SK-N-SH (cell line): ENCODE measurements at regions not wholly inside any gene's neighbourhood (a gene's known extent, or its start where the extent isn't known, plus 50 kb on each side); places are given as distances from the start of the nearest gene placed in this dataset.

Experiments
- CTCF ChIA-PET: fragments of 300-600, 350-600 bp; formaldehyde crosslinking; extraction: SDS; loops from one replicate; lab custom pipeline; 2021; lab: Yijun Ruan, JAX
- POLR2A ChIA-PET: fragments of 350-600 bp; sonication (Branson Sonifier 250); formaldehyde crosslinking; extraction: SDS; loops from one replicate; lab custom pipeline; 2020; ENCODE audit warnings: antibody characterized with exemption, inconsistent platforms; lab: Yijun Ruan, JAX
- DNase-seq: peaks from one replicate; pipeline ENCODE4 v3.0.0; 2012
- H2AFZ ChIP-seq: fragments of 200-600 bp; sonication (generic); 2 replicates; pipeline ENCODE4 v1.8.1; 2016; ENCODE audit warnings: antibody characterized with exemption, mild to moderate bottlenecking, low read depth
- H3F3A ChIP-seq: fragments of 200-600 bp; sonication (generic); replicated peaks from 2 replicates; pipeline ENCODE3; 2016; ENCODE audit warnings: antibody characterized with exemption, mild to moderate bottlenecking; ENCODE audit not compliant: insufficient read depth
- H3K27ac ChIP-seq, 2 experiments: fragments of 200-500 bp in 1 of 2; fragments of 200-600 bp in 1 of 2; sonication (Bioruptor generic) in 1 of 2; sonication (generic), shearing (Covaris generic) in 1 of 2; 2 replicates each; pipeline versions ENCODE4 v1.5.1 to v1.6.1; 2014 to 2016; ENCODE audit warnings: low read depth in 2 of 2, inconsistent platforms in 1 of 2, low read length in 1 of 2, mild to moderate bottlenecking in 1 of 2, mixed read lengths in 1 of 2
- H3K27me3 ChIP-seq: fragments of 200-600 bp; sonication (generic), shearing (Covaris generic); 2 replicates; pipeline ENCODE4 v1.6.1; 2016; ENCODE audit warnings: mixed run types; ENCODE audit not compliant: insufficient read depth
- H3K36me3 ChIP-seq, 2 experiments: fragments of 200-500 bp in 1 of 2; fragments of 200-600 bp in 1 of 2; sonication (Bioruptor generic) in 1 of 2; sonication (generic) in 1 of 2; replicated peaks in 1 of 2; 2 replicates each; pipeline versions ENCODE3 to v1.5.1; 2014 to 2016; ENCODE audit warnings: low read length in 1 of 2, mild to moderate bottlenecking in 1 of 2; ENCODE audit not compliant: insufficient read depth in 2 of 2, control insufficient read depth in 1 of 2
- H3K4me1 ChIP-seq, 2 experiments: fragments of 200-500 bp in 1 of 2; fragments of 200-600 bp in 1 of 2; sonication (Bioruptor generic) in 1 of 2; sonication (generic), shearing (Covaris generic) in 1 of 2; 2 replicates each; pipeline versions ENCODE4 v1.5.1 to v1.6.1; 2014 to 2016; ENCODE audit warnings: low read depth in 1 of 2, low read length in 1 of 2, mixed run types in 1 of 2; ENCODE audit not compliant: insufficient read depth in 2 of 2, control insufficient read depth in 1 of 2
- H3K4me2 ChIP-seq: fragments of 200-600 bp; sonication (generic), shearing (Covaris generic); 2 replicates; pipeline ENCODE4 v1.6.1; 2017; ENCODE audit warnings: mixed run types
- H3K4me3 ChIP-seq, 2 experiments: fragments of 200-500 bp in 1 of 2; fragments of 200-600 bp in 1 of 2; sonication (Bioruptor generic) in 1 of 2; sonication (generic), shearing (Covaris generic) in 1 of 2; 2 replicates each; pipeline versions ENCODE4 v1.5.1 to v1.8.1; 2014 to 2016; ENCODE audit warnings: low read depth in 2 of 2, inconsistent platforms in 1 of 2, low read length in 1 of 2, mild to moderate bottlenecking in 1 of 2, mixed read lengths in 1 of 2, moderate library complexity in 1 of 2
- H3K79me2 ChIP-seq: fragments of 200-600 bp; sonication (generic); 2 replicates; pipeline ENCODE4 v1.8.1; 2017; ENCODE audit warnings: mild to moderate bottlenecking; ENCODE audit not compliant: insufficient read depth
- H3K9ac ChIP-seq: fragments of 200-600 bp; sonication (generic); 2 replicates; pipeline ENCODE4 v1.6.1; 2017; ENCODE audit warnings: mixed run types
- H3K9me2 ChIP-seq: fragments of 200-600 bp; sonication (generic); 2 replicates; pipeline ENCODE4 v1.6.1; 2017; ENCODE audit warnings: mixed run types
- H3K9me3 ChIP-seq: fragments of 200-600 bp; sonication (generic); 2 replicates; pipeline ENCODE4 v1.6.1; 2017; ENCODE audit warnings: mixed run types, mild to moderate bottlenecking, moderate library complexity
- H4K20me1 ChIP-seq: fragments of 200-600 bp; sonication (generic); 2 replicates; pipeline ENCODE4 v1.6.1; 2017; ENCODE audit warnings: mild to moderate bottlenecking, mixed run types; ENCODE audit not compliant: insufficient read depth
- CHD2 ChIP-seq: fragments of 150-350 bp; IDR thresholded peaks from 2 replicates; pipeline ENCODE4 v1.6.1; 2018; ENCODE audit warnings: low read length; ENCODE audit not compliant: partially characterized antibody
- EZH2phosphoT487 ChIP-seq: fragments of 200-600 bp; sonication (generic); IDR thresholded peaks from 2 replicates; pipeline ENCODE4 v1.6.1; 2017; ENCODE audit warnings: low read depth, mixed run types, mild to moderate bottlenecking, antibody characterized with exemption, moderate library complexity, borderline replicate concordance
- FOXM1 ChIP-seq: IDR thresholded peaks from 2 replicates; pipeline ENCODE4 v1.4.0; 2012; ENCODE audit warnings: low read depth, mild to moderate bottlenecking
- IRF3 ChIP-seq: fragments of 150-350 bp; IDR thresholded peaks from 2 replicates; pipeline ENCODE4 v1.6.1; 2016; ENCODE audit warnings: mild to moderate bottlenecking, low read depth, low read length
- MAX ChIP-seq: IDR thresholded peaks from 2 replicates; pipeline ENCODE4 v1.4.0; 2012; ENCODE audit warnings: low read depth
- MEF2A ChIP-seq: IDR thresholded peaks from 2 replicates; pipeline ENCODE4 v1.4.0; 2012; ENCODE audit warnings: low read depth, borderline replicate concordance
- NFIC ChIP-seq: IDR thresholded peaks from 2 replicates; pipeline ENCODE4 v1.4.0; 2012; ENCODE audit warnings: borderline replicate concordance
- NRF1 ChIP-seq: IDR thresholded peaks from 2 replicates; pipeline ENCODE4 v1.6.1; 2012; ENCODE audit warnings: low read depth, mild to moderate bottlenecking, low read length
- RAD21 ChIP-seq: IDR thresholded peaks from 2 replicates; pipeline ENCODE4 v1.6.1; 2012; ENCODE audit warnings: mild to moderate bottlenecking, low read length
- RCOR1 ChIP-seq: fragments of 150-350 bp; IDR thresholded peaks from 2 replicates; pipeline ENCODE4 v1.6.1; 2017; ENCODE audit warnings: antibody characterized with exemption, low read length
- RFX5 ChIP-seq: IDR thresholded peaks from 2 replicates; pipeline ENCODE4 v1.6.1; 2012; ENCODE audit warnings: mild to moderate bottlenecking, improper control_type of control experiment, low read length
- RXRA ChIP-seq: IDR thresholded peaks from 2 replicates; pipeline ENCODE4 v1.4.0; 2012; ENCODE audit warnings: low read depth, mild to moderate bottlenecking, borderline replicate concordance
- SMC3 ChIP-seq: IDR thresholded peaks from 2 replicates; pipeline ENCODE4 v1.6.1; 2012; ENCODE audit warnings: low read depth, low read length, improper control_type of control experiment
- TCF12 ChIP-seq: IDR thresholded peaks from 2 replicates; pipeline ENCODE4 v1.4.0; 2012
- TEAD4 ChIP-seq: IDR thresholded peaks from 2 replicates; pipeline ENCODE4 v1.4.0; 2012; ENCODE audit warnings: mild to moderate bottlenecking, borderline replicate concordance; ENCODE audit not compliant: insufficient read depth
- USF1 ChIP-seq: IDR thresholded peaks from 2 replicates; pipeline ENCODE4 v1.4.0; 2012; ENCODE audit warnings: low read depth, borderline replicate concordance
- USF2 ChIP-seq: fragments of 150-350 bp; IDR thresholded peaks from 2 replicates; pipeline ENCODE4 v1.6.1; 2017; ENCODE audit warnings: antibody characterized with exemption, low read length, low read depth, borderline replicate concordance
- WGBS: methylation state at CpG from one replicate; pipeline ENCODE4 v1.1.6; 2017; ENCODE audit warnings: low lambda C conversion rate; 5-methylcytosine and 5-hydroxymethylcytosine counted together
- TF ChIP-seq, protein P1 (sequence below): IDR thresholded peaks from 2 replicates; pipeline ENCODE4 v1.6.1; 2012; ENCODE audit warnings: mild to moderate bottlenecking, low read depth, low read length, moderate library complexity

- 25% methylated on average over 1 of the region's 1 CpG for WGBS
- Histone ChIP-seq H3F3A (no peaks in the 10 kb centered on the region), H3K27ac (no peak overlapping the region), H3K4me1 (no peaks in the 10 kb centered on the region), H3K27me3 (no peaks in the 10 kb centered on the region), H3K4me3 (no peak overlapping the region), H3K9ac (no peak overlapping the region), H2AFZ (no peak overlapping the region), H3K36me3 (no peaks in the 10 kb centered on the region), H4K20me1 (no peaks in the 10 kb centered on the region), H3K4me2 (no peak overlapping the region), H3K9me3 (no peaks in the 10 kb centered on the region), H3K79me2 (no peaks in the 10 kb centered on the region), H3K9me2 (no peaks in the 10 kb centered on the region)
- TF ChIP-seq TCF12, result no peak
- no peak for TF ChIP-seq MEF2A
- TF ChIP-seq CHD2, result no peak
- no peak for TF ChIP-seq NRF1
- no peak for TF ChIP-seq RCOR1
- TF ChIP-seq EZH2phosphoT487, result no peak
- TF ChIP-seq USF1, result no peak
- TF ChIP-seq FOXM1, result no peak
- no peak for TF ChIP-seq RXRA
- TF ChIP-seq TEAD4, result no peak
- no peak for DNase-seq
- ChIA-PET POLR2A (no interaction called here), CTCF (interaction anchor here (0.6 to 0.8 kb wide), 2 partner anchors 8 to 13 kb away, joined by 3 read pairs; no protein-coding TSS in a partner anchor)
These were observed 447.0 kb downstream of the CNTNAP4 start for GRCh38 chr16:76724181-76724580.

- POLR2A ChIA-PET, result no interaction called here
- CTCF ChIA-PET, result interaction anchor here (1.2 to 2.1 kb wide), 3 partner anchors 76 to 442 kb away, joined by 3 to 5 read pairs (median 5); no protein-coding TSS in a partner anchor
- Histone ChIP-seq H3K36me3 (no peaks in the 10 kb centered on the region), H3K4me3 (no peak overlapping the region), H3K27ac (no peak overlapping the region), H3K27me3 (no peaks in the 10 kb centered on the region), H3K4me1 (peaks cover 0 to 3% of the 10 kb centered on the region in 2 experiments; a peak in 2 of 4 replicates), H3K4me2 (no peak overlapping the region), H3K9ac (no peak overlapping the region), H2AFZ (no peak overlapping the region), H3K9me3 (no peaks in the 10 kb centered on the region), H4K20me1 (no peaks in the 10 kb centered on the region), H3K9me2 (no peaks in the 10 kb centered on the region), H3F3A (no peaks in the 10 kb centered on the region), H3K79me2 (no peaks in the 10 kb centered on the region)
- WGBS, result 60% methylated on average over 1 of the region's 1 CpG
- DNase-seq, result no peak
- TF ChIP-seq NFIC, result no peak
- TF ChIP-seq RAD21, result no peak
- peak; percentile 77 for TF ChIP-seq RFX5
- TF ChIP-seq IRF3, result no peak
- TF ChIP-seq, protein P1, sequence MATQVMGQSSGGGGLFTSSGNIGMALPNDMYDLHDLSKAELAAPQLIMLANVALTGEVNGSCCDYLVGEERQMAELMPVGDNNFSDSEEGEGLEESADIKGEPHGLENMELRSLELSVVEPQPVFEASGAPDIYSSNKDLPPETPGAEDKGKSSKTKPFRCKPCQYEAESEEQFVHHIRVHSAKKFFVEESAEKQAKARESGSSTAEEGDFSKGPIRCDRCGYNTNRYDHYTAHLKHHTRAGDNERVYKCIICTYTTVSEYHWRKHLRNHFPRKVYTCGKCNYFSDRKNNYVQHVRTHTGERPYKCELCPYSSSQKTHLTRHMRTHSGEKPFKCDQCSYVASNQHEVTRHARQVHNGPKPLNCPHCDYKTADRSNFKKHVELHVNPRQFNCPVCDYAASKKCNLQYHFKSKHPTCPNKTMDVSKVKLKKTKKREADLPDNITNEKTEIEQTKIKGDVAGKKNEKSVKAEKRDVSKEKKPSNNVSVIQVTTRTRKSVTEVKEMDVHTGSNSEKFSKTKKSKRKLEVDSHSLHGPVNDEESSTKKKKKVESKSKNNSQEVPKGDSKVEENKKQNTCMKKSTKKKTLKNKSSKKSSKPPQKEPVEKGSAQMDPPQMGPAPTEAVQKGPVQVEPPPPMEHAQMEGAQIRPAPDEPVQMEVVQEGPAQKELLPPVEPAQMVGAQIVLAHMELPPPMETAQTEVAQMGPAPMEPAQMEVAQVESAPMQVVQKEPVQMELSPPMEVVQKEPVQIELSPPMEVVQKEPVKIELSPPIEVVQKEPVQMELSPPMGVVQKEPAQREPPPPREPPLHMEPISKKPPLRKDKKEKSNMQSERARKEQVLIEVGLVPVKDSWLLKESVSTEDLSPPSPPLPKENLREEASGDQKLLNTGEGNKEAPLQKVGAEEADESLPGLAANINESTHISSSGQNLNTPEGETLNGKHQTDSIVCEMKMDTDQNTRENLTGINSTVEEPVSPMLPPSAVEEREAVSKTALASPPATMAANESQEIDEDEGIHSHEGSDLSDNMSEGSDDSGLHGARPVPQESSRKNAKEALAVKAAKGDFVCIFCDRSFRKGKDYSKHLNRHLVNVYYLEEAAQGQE, result no peak
- TF ChIP-seq USF2, result no peak
- TF ChIP-seq SMC3, result no peak
- no peak for TF ChIP-seq MAX
These were observed 452.3 kb downstream of the CNTNAP4 start for GRCh38 chr16:76729525-76729924.
